Osteocyte (in vitro differentiated cells): ENCODE measurements at regions not wholly inside any gene's neighbourhood (a gene's known extent, or its start where the extent isn't known, plus 50 kb on each side); places are given as distances from the start of the nearest gene placed in this dataset.
A peak's percentile ranks its signal among the peaks of the same experiment; 100 is the strongest.

Experiments
- DNase-seq: peaks from one replicate; pipeline ENCODE4 v3.0.0; 2021; ENCODE audit warnings: mixed read lengths; ENCODE audit not compliant: unreplicated experiment; ENCODE audit errors: extremely low spot score
- H3K27ac Mint-ChIP-seq: one replicate; pipeline ENCODE4 v1.8.0; 2021; ENCODE audit warnings: mild to moderate bottlenecking, mixed read lengths; ENCODE audit not compliant: unreplicated experiment
- H3K27me3 Mint-ChIP-seq: one replicate; pipeline ENCODE4 v1.8.0; 2021; ENCODE audit warnings: mixed read lengths; ENCODE audit not compliant: unreplicated experiment
- H3K36me3 Mint-ChIP-seq: one replicate; pipeline ENCODE4 v1.8.0; 2021; ENCODE audit warnings: mixed read lengths; ENCODE audit not compliant: unreplicated experiment
- H3K4me1 Mint-ChIP-seq: one replicate; pipeline ENCODE4 v1.8.0; 2021; ENCODE audit warnings: mixed read lengths; ENCODE audit not compliant: unreplicated experiment
- H3K4me3 Mint-ChIP-seq: one replicate; pipeline ENCODE4 v1.8.0; 2021; ENCODE audit warnings: mild to moderate bottlenecking, moderate library complexity, mixed read lengths; ENCODE audit not compliant: unreplicated experiment
- H3K9me3 Mint-ChIP-seq: one replicate; pipeline ENCODE4 v1.8.0; 2021; ENCODE audit warnings: mixed read lengths; ENCODE audit not compliant: unreplicated experiment
- CTCF ChIP-seq: fragments of 200-600 bp; sonication (generic); IDR thresholded peaks from 2 replicates; pipeline ENCODE4 v1.5.0; 2021; ENCODE audit warnings: antibody characterized with exemption, mild to moderate bottlenecking, moderate library complexity

- Mint-ChIP-seq H3K36me3 (no peaks in the 10 kb centered on the region), H3K27ac (no peak overlapping the region), H3K27me3 (no peaks in the 10 kb centered on the region), H3K9me3 (no peaks in the 10 kb centered on the region), H3K4me1 (peaks cover 43% of the 10 kb centered on the region), H3K4me3 (no peak overlapping the region)
- DNase-seq, result no peak
- TF ChIP-seq CTCF, result no peak
These were observed 106.0 kb upstream of the CYP1B1 start for GRCh38 chr2:38181806-38182491.

- no peak for DNase-seq
- Mint-ChIP-seq H3K9me3 (no peaks in the 10 kb centered on the region), H3K4me1 (peaks cover 46% of the 10 kb centered on the region), H3K27me3 (no peaks in the 10 kb centered on the region), H3K4me3 (no peak overlapping the region), H3K36me3 (no peaks in the 10 kb centered on the region), H3K27ac (no peak overlapping the region)
- no peak for TF ChIP-seq CTCF
These were observed 104.8 kb upstream of the CYP1B1 start for GRCh38 chr2:38180754-38181153.

GRCh38 chr2:38178556-38179419 lies 102.8 kb upstream of the CYP1B1 start:
- Mint-ChIP-seq H3K4me3 (no peak overlapping the region), H3K27ac (peak overlapping the region; percentile 93)
- no peak for DNase-seq

GRCh38 chr2:38178119-38178518 lies 102.2 kb upstream of the CYP1B1 start:
- no peaks in the 10 kb centered on the region for H3K9me3 Mint-ChIP-seq
- H3K4me3 Mint-ChIP-seq, result no peak overlapping the region
- H3K27me3 Mint-ChIP-seq, result no peaks in the 10 kb centered on the region
- DNase-seq, result no peak
- H3K27ac Mint-ChIP-seq, result peak overlapping the region; percentile 93
- no peaks in the 10 kb centered on the region for H3K36me3 Mint-ChIP-seq
- peaks cover 34% of the 10 kb centered on the region for H3K4me1 Mint-ChIP-seq
- TF ChIP-seq CTCF, result no peak

More at GRCh38 chr2:38178556-38179419, 102.8 kb upstream of the CYP1B1 start:
- Mint-ChIP-seq H3K4me1 (peaks cover 34% of the 10 kb centered on the region), H3K36me3 (no peaks in the 10 kb centered on the region), H3K27me3 (no peaks in the 10 kb centered on the region), H3K9me3 (no peaks in the 10 kb centered on the region)
- no peak for TF ChIP-seq CTCF

GRCh38 chr2:38176619-38177021 lies 100.7 kb upstream of the CYP1B1 start:
- H3K4me1 Mint-ChIP-seq, result peaks cover 30% of the 10 kb centered on the region
- peaks cover 3% of the 10 kb centered on the region for H3K36me3 Mint-ChIP-seq
- H3K27ac Mint-ChIP-seq, result no peak overlapping the region
- no peaks in the 10 kb centered on the region for H3K27me3 Mint-ChIP-seq
- no peak for DNase-seq
- no peaks in the 10 kb centered on the region for H3K9me3 Mint-ChIP-seq
- no peak for TF ChIP-seq CTCF
- H3K4me3 Mint-ChIP-seq, result no peak overlapping the region
